Ramos (cell line): ENCODE measurements at regions not wholly inside any gene's neighbourhood (a gene's known extent, or its start where the extent isn't known, plus 50 kb on each side); places are given as distances from the start of the nearest gene placed in this dataset.
"Not testable (repeated sequence)": the region's sequence is repeated elsewhere in the genome, so short reads cannot be mapped to it uniquely, and the experiment has no call there.

Source experiments
- in situ Hi-C: fragments of 300-500 bp; cut with MboI; formaldehyde crosslinking; loops from one replicate; pipeline ENCODE4 v1.14.3; 2022; ENCODE audit warnings: low sequenced_read_pairs; ENCODE audit not compliant: unreplicated experiment

- in situ Hi-C loops = no loop called here
Observed at GRCh38 chr13:99798756-99799155, 172.8 kb downstream of the ZIC5 start.

- in situ Hi-C loops = no loop called here
Observed at GRCh38 chr13:99797691-99798090, 173.9 kb downstream of the ZIC5 start.

DNA sequence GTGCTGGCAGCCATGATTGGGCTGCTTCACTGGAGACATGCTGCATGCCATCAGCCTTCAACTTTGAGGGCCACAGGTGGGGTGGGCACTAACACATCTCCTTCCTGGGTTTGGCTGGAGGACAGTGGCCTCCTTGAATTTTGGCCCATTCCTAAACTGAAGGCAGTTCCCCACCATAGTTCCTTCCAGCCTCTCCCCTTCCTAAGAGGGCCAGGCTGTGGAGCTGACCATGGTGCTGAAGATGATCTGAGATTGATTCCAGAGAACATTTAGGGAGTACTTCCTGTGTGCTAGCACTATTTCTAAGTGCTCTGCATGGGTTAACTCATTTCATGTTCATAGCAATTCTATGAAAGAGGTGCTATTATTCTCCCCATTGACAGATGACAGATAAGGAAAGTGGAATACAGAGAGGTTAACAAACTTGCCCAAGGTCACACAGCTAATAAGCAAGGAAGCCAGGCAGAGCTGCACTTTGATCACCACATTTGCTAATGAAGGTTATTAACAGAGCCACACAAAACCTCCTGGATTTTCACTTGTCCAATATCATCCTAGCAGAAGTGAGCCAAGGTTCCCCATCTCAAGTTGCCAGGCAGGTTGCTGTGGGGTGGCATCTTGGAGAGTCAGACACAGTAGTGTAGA, 175.3 kb downstream of the ZIC5 start:
- in situ Hi-C loops = no loop called here

DNA sequence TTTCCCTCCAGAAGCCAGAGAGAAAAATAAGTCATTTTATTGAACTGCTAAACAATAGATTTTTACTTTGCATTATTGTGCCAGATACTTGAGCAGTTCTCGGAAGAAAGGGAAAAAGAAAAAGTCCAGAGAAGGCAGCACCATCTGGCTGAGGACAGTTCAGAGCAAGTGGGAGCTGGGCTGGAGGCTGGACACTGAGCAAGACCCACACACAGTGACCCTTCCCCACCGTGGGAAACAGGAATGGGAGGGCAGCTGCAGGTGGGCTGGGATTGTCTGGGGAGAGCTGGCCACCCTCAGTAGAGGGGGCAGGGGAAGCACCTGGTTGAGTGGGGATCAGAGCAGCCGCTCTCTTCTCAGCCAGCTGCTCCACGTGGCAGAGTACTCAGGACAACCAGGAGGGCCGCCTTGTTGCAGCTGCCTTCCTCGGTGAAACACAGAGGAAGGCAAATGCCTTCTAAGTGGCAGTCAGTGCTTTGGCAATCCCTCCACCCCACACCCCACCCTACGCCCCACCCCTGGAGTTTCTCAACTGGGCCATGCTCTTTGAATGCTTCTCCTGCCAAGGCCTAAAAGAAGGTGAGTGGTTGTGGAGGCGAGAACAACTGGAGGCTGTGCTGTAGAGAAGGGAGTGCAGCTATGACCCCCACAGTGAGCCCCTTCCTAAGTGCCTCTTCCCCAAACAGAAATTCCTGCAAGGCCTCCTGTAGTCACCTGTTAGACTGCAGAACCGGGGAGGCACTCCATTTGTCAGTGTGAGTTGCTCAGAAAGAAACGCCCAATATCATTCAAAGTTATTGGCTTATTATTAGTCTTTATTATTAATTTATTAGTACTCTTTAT, 179.3 kb downstream of the ZIC5 start:
- in situ Hi-C loops = no loop called here

GRCh38 chr13:99782669-99783068, 188.9 kb downstream of the ZIC5 start:
- in situ Hi-C loops = no loop called here

DNA sequence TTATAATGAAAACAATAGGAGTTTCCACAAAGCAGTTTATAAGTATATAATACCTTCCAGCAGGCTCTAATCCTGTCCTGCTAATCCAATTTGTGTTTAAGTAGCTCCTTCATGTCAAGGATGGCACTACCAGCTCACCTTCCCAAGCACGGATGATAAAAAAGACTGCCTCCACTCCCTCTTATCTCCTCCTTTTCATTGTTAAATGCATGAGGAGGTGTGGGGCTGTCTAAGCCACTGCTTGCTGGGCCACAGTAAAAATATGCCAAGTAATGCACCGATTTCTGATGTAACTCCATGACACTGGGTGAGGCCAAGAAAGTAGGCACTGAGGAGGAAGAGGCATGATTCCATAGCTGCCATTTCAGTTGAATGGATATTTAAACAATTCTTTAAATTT, 193.1 kb downstream of the ZIC5 start:
- in situ Hi-C loops = no loop called here

DNA sequence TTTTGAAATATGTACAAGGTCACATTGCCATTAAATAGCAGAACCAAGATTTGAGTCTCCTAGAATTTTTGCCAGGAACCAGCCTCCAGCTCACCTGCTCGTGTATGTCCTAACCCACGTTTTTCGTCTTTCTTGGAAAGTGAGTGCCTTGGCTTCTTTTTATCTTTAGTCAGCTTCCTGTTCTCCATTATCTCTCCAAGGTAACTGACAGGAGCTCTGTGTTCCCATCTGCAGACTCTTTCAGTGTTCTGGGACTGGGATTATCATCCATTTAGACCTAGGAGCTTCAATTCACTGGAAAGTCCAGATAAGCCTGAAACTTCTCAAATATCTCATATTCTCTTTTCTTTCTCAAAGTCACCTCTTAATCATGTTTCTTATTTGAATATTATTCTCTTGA, 193.7 kb downstream of the ZIC5 start:
- in situ Hi-C loops = no loop called here

GRCh38 chr13:99774644-99775043, 196.9 kb downstream of the ZIC5 start:
- in situ Hi-C loops = no loop called here

DNA sequence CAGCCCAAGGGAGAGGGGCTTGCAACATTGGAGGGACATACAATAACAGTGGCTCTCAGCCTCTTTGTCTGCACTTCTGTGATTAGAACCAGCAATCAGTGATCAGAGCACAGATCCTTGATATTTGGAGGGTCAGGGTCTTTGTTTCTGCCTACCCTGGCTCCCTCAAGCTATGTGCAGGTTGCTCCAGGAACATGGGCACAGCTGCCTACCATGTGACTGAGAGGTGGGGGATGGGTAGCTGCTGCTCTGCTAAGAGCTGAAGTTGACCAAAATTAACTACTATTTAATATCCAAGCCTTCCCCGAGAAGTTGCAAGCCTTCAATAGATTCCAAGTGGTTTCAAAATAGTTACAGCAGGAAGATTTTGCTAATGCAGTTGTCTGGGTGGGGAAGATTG, 202.6 kb downstream of the ZIC5 start:
- in situ Hi-C loops = no loop called here

DNA sequence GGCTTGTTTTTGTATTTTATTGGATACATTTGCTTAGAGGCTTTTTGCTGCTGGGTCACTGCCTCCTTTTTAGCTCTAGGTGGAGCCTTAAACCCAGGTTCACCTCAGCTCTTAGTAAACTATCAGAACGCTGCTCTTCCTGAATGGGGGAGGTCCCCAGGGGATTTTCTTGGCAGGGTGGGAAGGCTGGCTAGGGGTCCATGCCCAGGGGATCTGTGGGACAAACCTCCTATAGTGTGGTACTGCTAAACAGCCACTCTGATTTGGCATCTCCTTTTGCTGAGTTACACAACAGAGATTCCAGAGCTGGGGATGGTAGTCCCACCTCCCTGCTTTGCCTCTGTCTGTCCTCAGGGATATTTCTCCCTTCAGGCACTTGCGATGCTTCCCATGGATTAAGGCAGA, 204.9 kb downstream of the ZIC5 start:
- in situ Hi-C loops = no loop called here

DNA sequence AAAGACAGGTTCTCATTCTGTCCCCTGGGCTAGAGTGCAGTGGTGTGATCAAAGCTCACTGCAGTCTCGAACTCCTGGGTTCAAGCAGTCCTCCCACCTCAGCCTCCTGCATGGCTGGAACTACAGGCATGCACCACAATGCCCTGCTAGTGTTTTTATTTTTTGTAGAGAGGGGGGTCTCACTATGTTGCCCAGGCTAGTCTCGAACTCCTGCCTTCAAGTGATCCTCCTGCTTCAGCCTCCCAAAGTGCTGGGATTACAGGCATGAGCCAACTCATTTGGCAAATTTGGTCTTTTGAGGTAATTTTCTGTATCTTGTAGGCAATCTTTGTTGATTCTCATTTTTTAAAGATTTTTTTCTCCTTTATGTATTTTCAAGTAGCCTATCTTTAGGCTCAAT, 205.7 kb downstream of the ZIC5 start:
- in situ Hi-C loops = no loop called here

- in situ Hi-C loops = no loop called here
Observed at GRCh38 chr13:99760456-99760855, 211.1 kb downstream of the ZIC5 start.

- in situ Hi-C loops = no loop called here
Observed at GRCh38 chr13:99759163-99759552, 212.4 kb downstream of the ZIC5 start.

GRCh38 chr13:99758460-99759162, 213.0 kb downstream of the ZIC5 start:
- in situ Hi-C loops = no loop called here

- in situ Hi-C loops = no loop called here
Observed at GRCh38 chr13:99757756-99758459, 213.7 kb downstream of the ZIC5 start.

DNA sequence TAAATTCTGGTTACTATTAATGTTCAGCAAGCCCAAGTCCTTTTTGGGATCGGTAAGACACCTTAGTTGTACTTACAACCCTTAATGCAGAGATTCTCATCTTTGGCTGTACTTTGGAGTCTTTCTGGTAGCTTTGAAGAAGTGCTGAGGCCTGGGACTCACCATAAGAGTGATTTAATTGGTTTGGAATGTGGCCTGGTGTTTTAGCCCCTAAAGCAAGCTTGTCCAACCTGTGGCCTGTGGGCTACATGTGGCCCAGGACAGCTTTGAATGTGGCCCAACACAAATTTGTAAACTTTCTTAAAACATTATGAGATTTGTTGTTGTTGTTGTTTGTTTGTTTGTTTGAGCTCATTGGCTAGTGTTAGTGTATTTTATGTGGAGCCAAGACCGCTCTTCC, 215.3 kb downstream of the ZIC5 start:
- in situ Hi-C loops = no loop called here

DNA sequence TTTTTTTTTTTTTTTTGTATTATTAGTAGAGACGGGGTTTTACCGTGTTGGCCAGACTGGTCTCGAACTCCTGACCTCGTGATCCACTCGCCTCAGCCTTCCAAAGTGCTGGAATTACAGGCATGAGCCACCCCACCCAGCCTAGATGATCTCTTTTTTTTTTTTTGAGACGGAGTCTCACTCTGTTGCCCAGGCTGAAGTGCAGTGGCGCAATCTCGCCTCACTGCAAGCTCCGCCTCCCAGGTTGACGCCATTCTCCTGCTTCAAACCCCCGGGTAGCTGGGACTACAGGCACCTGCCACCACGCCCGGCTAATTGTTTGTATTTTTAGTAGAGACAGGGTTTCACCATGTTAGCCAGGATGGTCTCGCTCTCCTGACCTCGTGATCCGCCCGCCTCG, 216.8 kb downstream of the ZIC5 start:
- in situ Hi-C loops = not testable (repeated sequence)

DNA sequence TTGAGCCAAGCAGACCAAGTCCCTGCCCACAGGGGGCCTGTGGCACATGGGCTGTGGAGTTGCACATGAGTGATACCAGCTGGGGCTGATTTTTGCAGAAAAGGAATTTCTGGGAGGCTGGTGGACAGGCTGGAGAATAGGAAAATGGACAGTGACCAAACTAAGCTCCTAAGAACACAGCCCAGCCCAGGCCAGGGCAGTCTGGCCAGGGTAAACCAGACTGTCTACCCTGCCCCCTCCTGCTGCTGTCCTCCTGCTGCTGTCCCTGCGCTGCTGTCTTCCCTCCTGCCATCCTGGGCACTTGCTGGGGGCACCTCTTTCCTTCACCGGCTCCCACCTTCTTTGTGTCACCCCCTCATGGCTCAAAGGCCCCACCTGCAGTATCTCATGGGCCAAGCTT, 219.2 kb downstream of the ZIC5 start:
- in situ Hi-C loops = no loop called here

DNA sequence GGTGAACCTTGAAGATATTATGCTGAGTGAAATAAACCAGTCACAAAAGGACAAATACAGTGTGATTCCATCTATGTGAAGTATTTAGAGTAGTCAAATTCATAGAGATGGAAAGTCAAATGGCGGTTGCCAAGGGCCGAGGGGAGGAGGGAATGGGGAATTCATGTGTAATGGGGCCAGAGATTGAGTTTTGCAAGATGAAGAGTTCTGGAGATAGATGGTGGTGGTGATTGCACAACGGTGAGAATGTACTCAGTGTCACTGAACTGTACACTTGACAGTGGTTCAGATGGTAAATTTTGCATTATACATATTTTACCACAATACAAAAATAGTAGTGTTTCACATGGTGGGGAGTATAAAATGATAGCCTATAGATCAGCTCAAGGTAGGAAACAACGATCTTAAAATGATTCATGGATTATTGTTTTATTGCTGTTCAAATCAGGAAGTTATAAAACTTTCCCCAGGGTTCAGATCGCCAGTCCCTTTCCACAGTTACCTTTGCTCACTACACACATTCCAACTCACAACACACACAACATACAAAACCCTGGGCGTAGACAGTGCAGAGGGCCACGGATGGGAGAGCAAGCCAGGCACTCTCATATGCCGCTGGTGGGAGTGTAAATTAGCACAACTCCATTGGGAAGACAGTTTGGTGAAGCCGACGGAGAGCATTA, 219.9 kb downstream of the ZIC5 start:
- in situ Hi-C loops = no loop called here

DNA sequence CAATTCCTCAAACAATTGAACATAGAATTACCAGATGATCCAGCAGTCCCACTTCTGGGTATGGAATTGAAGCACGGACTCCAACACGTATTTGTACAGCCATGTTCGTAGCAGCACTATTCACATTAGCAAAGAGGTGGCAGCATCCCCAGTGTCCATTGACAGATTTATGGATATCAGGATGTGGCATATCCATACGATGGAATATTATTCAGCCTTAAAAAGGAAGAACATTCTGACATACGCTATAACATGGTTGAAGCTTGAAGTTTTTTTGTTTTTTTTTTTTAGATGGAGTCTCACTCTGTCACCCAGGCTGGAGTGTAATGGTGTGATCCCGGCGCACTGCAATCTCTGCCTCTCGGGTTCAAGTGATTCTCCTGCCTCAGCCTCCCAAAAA, 220.6 kb downstream of the ZIC5 start:
- in situ Hi-C loops = no loop called here
